Glutamatergic neuron (in vitro differentiated cells): ENCODE measurements at regions not wholly inside any gene's neighbourhood (a gene's known extent, or its start where the extent isn't known, plus 50 kb on each side); places are given as distances from the start of the nearest gene placed in this dataset.
"Not testable (repeated sequence)": the region's sequence is repeated elsewhere in the genome, so short reads cannot be mapped to it uniquely, and the experiment has no call there.

ENCODE experiments used
- DNase-seq: peaks from one replicate; pipeline ENCODE4 v3.0.0; 2022
- H3K27ac Mint-ChIP-seq: one replicate; pipeline ENCODE4 v1.8.0; 2020; ENCODE audit warnings: mild to moderate bottlenecking, mixed read lengths, inconsistent platforms; ENCODE audit not compliant: unreplicated experiment
- H3K27me3 Mint-ChIP-seq: one replicate; pipeline ENCODE4 v1.8.0; 2020; ENCODE audit warnings: mild to moderate bottlenecking, moderate library complexity, mixed read lengths, inconsistent platforms; ENCODE audit not compliant: unreplicated experiment
- H3K36me3 Mint-ChIP-seq: one replicate; pipeline ENCODE4 v1.8.0; 2020; ENCODE audit warnings: mild to moderate bottlenecking, mixed read lengths, inconsistent platforms; ENCODE audit not compliant: unreplicated experiment
- H3K4me1 Mint-ChIP-seq: one replicate; pipeline ENCODE4 v1.8.0; 2020; ENCODE audit warnings: mild to moderate bottlenecking, low read depth, mixed read lengths, inconsistent platforms; ENCODE audit not compliant: unreplicated experiment
- H3K4me3 Mint-ChIP-seq: one replicate; pipeline ENCODE4 v1.8.0; 2020; ENCODE audit warnings: mild to moderate bottlenecking, mixed read lengths, inconsistent platforms; ENCODE audit not compliant: unreplicated experiment
- H3K9me3 Mint-ChIP-seq: one replicate; pipeline ENCODE4 v1.8.0; 2020; ENCODE audit warnings: mild to moderate bottlenecking, moderate library complexity, mixed read lengths, inconsistent platforms; ENCODE audit not compliant: unreplicated experiment
- CTCF ChIP-seq: fragments of 200-600 bp; sonication (generic); IDR thresholded peaks from one replicate; pipeline ENCODE4 v1.5.0; 2021; ENCODE audit not compliant: partially characterized antibody, unreplicated experiment

- no peak for TF ChIP-seq CTCF
- Mint-ChIP-seq H3K4me1 (no peaks in the 10 kb centered on the region), H3K4me3 (no peak overlapping the region), H3K27ac (no peak overlapping the region), H3K27me3 (peaks cover 3% of the 10 kb centered on the region), H3K9me3 (no peaks in the 10 kb centered on the region), H3K36me3 (peaks cover 4% of the 10 kb centered on the region)
- DNase-seq: no peak
These were observed 111.2 kb downstream of the IL12A start for GRCh38 chr3:160099834-160100233.

GRCh38 chr3:160100610-160101009 is 112.0 kb downstream of the IL12A start:
- H3K4me3 Mint-ChIP-seq: no peak overlapping the region
- peaks cover 4% of the 10 kb centered on the region for H3K36me3 Mint-ChIP-seq
- DNase-seq: no peak
- TF ChIP-seq CTCF: no peak
- H3K27me3 Mint-ChIP-seq: peaks cover 3% of the 10 kb centered on the region
- H3K27ac Mint-ChIP-seq: no peak overlapping the region
- no peaks in the 10 kb centered on the region for H3K4me1 Mint-ChIP-seq
- H3K9me3 Mint-ChIP-seq: no peaks in the 10 kb centered on the region

DNA sequence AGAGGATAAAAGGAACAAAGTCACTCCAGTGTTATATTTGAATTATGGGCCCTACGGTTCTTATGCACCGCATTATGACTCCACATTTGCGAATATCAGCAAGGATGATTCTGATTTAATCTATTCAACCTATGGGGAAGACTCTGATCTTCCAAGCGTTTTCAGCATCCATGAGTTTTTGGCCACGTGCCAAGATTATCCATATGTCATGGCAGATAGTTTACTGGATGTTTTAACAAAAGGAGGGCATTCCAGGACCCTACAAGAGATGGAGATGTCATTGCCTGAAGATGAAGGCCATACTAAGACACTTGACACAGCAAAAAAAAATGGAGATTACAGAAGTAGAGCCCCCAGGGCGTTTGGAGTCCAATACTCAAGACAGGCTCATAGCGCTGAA is 113.4 kb downstream of the IL12A start:
- H3K4me3 Mint-ChIP-seq, H3K9me3 Mint-ChIP-seq, H3K27ac Mint-ChIP-seq, H3K36me3 Mint-ChIP-seq, H3K27me3 Mint-ChIP-seq, H3K4me1 Mint-ChIP-seq, DNase-seq: not testable (repeated sequence)

DNA sequence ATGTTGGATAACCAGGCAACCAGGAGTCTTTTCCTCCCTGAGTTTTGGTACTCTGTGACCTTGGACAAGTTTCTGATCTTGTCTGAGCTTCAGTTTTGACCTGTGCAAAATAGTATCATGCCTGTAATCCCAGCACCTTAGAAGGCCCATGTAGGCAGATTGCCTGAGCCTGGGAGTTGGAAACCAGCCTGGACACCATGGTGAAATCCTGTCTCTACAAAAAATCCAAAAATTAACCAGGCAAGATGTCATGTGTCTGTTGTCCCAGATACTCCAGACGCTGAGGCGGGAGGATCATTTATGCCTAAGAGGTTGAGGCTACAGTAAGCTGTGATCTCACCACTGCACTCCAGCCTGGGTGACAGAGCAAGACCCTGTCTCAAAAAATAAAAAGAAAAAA is 114.8 kb downstream of the IL12A start:
- Mint-ChIP-seq H3K27ac (no peak overlapping the region), H3K27me3 (peaks cover 3% of the 10 kb centered on the region), H3K9me3 (no peaks in the 10 kb centered on the region), H3K4me3 (no peak overlapping the region), H3K4me1 (no peaks in the 10 kb centered on the region), H3K36me3 (peaks cover 4% of the 10 kb centered on the region)
- DNase-seq: no peak
- no peak for TF ChIP-seq CTCF

GRCh38 chr3:160105907-160106584 is 117.4 kb downstream of the IL12A start:
- Mint-ChIP-seq H3K36me3 (peaks cover 4% of the 10 kb centered on the region), H3K4me3 (no peak overlapping the region), H3K27me3 (no peaks in the 10 kb centered on the region), H3K4me1 (no peaks in the 10 kb centered on the region), H3K27ac (no peak overlapping the region), H3K9me3 (no peaks in the 10 kb centered on the region)
- DNase-seq: no peak
- TF ChIP-seq CTCF: no peak
